ENCODE measurements at regions not wholly inside any gene's neighbourhood (a gene's known extent, or its start where the extent isn't known, plus 50 kb on each side); places are given as distances from the start of the nearest gene placed in this dataset.
A peak's percentile ranks its signal among the peaks of the same experiment; 100 is the strongest.
"Not testable (repeated sequence)": the region's sequence is repeated elsewhere in the genome, so short reads cannot be mapped to it uniquely, and the experiment has no call there.

DNA sequence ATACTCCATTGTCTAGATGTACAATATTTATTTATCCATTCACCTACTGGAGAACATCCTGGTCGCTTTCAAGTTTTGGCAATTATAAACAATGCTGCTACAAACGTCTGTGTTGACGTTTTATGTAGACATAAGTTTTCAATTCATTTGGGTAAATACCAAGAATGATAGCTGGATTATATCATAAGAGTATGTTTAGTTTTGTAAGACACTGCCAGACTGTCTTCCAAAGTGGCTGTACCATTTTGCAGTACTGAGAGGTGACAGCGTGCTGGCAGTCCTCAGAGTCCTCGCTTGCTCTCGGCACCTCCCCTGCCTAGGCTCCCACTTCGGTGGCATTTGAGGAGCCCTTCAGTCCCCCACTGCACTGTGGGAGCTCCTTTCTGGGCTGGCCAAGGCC is 253.3 kb upstream of the INTU start:
- DNase-seq, result no peak

DNA sequence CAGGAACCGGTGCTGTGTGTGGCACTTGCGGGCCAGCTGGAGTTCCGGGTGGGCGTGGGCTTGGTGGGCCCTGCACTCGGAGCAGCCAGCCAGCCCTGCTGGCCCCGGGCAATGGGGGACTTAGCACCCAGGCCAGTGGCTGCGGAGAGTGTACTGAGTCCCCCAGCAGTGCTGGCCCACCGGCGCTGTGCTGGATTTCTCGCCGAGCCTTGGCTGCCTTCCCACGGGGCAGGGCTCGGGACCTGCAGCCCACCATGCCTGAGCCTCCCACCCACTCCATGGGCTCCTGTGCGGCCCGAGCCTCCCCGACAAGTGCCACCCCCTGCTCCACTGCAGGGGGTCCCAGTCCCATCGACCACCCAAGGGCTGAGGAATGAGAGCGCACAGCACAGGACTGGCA is 252.8 kb upstream of the INTU start:
- not testable (repeated sequence) for DNase-seq

DNA sequence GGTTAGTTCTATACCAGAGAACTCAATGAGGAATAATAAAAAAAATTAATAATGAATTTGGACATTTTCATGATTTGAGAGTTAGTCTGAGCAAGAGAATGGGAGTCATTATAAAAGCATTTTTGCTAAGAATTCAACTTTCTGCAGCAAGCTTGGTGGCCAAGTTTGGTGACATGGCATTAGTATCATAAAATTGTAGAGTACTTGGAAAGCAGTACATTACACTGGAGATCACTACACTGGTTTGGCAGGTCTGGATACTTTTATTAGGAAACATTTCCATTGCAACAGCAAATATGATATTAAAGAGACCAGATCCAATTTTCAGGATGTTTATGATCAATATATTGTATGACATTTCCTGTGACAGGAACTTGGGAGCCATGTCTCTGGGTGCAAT is 249.1 kb upstream of the INTU start:
- DNase-seq, result no peak

DNA sequence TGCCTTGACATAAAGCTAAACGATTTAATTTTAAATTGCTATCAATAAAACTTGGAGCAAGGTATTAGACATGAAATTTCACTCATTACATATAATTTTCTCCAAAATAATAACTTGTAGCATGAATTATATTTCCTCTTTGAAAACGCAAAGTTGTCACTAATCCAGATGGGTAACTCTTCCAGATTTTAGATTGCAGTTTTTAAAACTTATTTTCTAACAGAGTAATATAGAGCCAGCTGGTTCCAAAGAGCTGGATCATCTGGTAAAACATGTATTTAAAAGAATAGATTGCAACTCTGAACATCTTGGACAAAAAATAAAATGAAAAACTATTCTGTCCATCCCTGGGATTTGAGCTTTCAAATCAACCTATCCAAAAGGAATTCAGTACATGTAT is 238.2 kb upstream of the INTU start:
- DNase-seq, result no peak

DNA sequence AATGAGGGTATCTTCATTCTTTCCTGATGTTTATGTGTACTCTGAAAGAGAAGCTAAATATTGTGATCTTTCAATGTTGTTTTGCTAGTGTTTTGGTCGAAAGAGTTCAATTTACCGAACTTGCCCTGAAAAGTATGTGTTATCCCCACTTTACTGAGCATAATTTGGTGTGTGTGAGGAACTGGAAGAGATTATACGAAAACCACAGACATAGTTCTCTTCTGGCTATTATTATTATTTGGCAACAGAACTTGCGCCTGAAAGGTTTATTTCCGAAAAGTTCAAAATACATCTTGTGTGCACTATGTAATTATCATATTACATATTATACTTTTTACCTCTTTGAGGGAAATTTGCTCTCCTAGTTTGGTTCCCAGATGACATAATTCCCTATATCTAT is 232.5 kb upstream of the INTU start:
- no peak for DNase-seq

DNA sequence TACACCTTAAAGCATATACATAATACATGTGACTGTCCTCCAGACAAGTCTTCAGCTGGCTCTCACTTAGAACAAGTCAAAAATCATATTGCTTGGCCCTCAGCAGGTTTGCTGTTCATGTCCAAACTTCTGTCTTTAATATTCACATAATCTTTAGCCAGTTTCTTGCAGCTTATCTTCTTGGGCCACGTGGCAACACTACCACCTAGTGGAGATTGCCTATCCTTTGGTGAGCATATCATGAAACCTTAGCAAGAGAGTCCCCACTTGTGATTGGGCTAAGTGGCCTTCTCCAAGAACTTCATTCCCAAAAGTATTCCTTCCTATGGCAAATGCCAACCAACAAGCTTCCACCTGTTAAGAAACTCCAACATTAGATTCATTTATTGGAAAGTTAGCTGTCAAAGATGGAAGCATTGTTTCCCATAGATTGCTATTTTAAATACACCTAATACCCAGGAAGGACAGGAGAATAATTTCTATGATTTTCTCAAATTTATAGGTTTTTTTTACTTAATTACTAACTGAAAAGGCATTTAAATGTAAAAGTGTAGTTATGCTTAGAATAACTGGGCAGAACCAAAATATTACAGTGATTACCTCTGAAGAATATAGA is 231.9 kb upstream of the INTU start:
- DNase-seq, result peak in 1 of 2 experiments; percentile 10

DNA sequence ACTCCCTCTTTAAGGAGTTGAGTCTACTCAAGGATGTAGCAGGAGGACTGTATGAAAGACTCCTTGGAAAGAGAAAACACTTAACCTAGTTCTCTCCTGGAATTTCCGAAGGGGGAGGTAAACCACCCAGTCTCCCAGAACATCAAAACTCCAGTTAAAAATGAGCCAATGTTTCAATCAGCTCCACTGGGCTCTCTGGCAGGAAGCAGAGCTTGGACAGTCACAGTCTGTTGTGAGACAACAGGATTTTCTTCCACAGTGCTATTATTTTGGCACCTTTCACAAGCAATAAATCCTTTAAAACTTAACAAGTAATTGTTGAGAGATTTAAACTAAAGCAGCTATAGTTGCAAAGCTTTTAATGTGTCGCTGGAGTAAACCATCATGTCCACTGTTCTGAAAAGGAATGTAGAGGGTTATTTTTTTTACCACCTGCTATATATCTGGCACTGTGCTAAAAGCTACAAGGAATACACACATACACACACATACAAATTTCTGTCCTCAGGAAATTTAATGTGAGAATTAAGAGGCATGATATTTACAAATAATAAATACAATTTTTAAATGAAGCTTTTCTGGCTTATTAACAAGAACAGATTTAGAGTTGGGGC is 229.2 kb upstream of the INTU start:
- DNase-seq, result no peak

DNA sequence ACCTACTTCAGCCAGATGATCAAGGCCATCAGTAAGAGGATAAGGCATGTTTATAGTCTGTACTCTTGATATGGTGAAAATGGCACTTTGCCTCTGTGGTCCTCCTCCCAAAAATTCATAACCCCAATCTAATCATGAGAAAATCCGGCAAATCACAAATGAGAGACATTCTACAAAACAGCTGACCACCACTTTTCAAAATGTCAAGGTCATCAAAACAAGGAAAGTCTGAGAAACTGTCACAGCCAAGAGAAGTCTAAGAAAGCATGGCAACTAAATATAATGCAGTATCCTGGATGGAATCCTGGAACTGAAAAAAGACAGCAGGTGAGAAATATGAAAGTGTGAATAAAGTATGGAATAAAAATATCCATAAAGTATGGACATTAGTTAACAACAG is 226.6 kb upstream of the INTU start:
- no peak for DNase-seq

DNA sequence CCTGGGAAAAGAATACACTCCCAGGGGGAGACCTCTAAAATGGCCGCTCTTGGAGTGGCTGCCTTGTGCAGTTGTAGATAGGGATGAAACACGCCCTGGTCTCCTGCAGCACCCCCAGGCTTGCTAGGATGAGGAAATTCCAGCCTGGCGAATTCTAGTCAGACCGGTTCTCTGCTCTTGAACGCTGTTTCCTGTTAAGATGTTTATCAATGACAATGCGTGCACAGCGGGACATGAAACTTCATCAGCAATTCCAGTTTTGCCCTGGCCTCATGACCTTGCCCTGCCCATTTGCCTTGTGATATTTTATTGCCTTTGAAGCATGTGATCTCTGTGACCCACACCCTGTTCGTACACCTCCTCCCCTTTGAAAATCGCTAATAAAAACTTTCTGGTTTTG is 225.2 kb upstream of the INTU start:
- DNase-seq, result not testable (repeated sequence)

DNA sequence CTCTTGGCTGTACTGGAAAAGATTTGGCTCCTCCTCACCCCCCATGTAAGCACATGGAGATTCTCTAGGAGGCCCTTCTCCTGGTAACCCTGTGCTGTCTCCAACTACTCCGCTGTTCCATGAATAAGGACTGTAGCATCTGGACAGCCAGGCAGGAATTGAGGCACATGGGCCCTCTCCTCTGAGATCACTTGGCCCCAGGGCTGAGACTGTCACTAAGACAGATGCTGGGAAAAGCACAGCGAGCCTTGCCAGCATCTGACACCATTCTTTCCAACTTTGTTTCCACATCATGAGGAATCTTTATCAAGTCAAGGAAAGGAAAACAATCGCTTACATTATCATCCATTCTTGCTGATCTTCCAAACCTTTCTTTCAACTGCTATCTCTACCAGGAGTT is 222.6 kb upstream of the INTU start:
- DNase-seq, result no peak

DNA sequence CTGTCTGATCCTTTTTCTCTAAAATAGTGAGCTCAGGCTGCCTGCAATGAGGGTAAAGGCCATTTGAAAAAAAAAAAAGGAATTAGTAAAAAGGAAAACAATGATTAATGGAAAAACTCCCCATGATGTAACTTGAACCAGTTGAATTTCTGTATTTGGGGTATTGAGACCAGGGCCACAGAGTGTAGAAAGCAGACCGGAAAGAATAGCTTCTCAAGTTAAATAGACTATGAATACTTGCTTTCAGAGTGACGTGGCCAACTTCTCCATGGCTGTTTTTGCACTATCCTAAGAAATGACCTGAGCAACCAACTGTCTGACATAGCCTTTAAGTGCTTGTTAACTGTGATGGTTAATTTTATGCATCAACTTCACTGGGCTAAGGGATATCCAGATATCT is 222.1 kb upstream of the INTU start:
- DNase-seq, result no peak

DNA sequence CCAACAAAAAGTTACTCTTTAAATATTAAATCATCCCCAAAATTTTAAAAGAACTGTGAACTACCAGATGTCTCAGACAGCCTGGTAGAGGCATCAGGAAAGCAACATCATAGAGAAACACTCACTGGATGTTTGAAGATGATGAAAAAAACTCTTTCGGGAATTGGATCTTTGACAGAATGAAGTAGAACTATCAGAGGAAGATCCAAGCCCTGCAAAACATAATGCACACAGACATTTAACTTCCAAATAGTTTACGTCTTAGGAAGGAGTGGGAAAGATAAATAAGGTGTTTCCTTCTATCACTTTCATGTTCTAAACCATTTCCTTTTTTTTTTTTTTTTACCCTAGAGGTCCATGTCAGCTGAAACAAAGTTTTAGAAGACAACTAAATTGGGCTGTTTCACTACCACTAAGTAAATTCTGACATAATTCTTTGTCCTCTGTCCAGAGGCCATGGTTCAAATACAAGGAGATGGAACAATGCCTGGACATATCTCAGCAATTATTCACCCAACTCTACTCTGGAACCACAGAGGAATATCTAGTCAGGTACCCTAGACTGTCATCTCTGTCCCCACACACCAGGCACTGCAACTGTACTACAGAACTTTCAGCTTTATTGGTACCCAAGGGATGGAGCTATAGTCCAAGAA is 217.7 kb upstream of the INTU start:
- no peak for DNase-seq

DNA sequence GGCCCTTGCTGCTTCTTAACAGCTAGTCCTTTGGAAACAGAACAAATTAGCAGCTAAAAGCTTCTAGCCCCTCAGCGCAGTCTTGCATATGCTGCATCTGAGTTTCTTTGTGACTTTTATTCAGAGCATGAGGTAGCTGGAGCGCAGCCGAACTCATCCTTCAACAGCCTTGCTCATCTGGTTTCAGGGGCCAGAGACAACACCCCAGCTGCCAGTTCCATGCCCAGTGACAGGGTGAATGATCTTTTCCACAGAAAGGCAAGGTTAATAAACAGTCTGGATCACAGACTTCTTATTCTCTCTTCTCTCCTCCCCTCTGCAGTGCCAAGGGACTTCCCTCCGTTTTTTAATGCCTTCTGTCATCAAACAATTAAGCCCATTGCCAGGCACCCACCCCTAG is 216.6 kb upstream of the INTU start:
- no peak for DNase-seq

DNA sequence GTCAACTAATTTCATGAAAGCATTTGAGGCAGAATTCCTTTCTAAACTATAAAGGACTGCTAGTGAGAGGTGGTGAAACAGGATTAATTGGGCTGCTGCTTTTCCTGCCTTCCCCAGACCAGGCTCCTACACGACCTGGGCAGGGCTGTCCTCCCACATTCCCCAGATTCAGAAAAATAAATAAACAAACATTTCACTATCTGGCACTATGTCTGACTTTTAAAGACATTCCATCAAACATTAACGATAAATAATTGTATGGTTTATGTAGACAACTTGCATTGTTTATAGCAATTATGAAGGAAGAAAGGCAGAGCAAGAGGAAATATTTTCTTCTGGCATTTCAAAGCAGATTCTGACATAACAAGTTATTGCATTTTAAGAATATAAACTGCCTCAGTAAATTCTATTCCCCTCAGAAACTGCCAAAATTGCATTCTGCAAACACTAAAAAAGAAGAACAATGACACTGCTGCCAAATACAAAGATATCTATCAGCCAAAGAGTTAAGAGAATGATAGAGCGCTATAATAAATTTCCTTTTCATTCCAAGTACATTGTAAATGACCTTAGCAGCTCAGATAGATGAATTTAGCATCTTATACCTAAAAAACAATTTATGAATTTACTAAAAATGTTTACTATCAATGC is 214.7 kb upstream of the INTU start:
- DNase-seq, result no peak

DNA sequence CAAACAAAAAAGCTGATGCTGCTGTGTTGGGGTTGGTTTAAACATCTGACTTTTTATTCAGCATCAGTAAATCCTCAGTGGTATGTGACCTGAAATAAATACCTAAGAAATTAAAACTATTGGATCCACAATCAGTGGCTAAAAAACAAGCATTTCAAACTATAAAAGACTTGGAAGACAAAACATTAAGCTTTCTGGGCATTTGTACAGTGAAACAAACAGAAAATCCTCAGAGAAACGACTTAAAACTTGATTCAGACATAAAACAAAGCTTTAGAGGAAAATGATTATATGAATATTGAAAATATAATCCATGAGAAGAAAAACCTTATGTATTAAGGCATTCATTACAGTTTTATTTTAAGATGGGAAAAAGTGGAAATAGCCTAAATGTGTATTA is 213.3 kb upstream of the INTU start:
- no peak for DNase-seq

DNA sequence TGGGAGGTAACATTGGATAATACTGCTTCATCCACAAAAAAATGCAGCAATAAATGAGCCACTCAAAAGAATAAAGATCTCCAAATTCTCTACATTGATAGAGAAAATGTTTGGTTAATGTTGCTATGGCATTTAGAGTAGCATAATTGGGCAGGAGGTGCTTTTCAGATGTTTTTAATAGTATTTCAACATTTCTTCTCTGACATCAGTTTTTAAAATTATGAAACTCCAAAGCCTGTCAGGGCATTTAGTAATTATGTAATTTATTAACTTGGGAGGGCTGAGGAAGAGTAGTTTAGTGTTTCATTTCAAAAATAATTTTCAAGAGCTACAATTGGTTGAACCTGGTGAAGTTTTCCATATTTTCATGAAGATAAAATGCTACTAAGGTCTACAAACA is 211.3 kb upstream of the INTU start:
- no peak for DNase-seq

DNA sequence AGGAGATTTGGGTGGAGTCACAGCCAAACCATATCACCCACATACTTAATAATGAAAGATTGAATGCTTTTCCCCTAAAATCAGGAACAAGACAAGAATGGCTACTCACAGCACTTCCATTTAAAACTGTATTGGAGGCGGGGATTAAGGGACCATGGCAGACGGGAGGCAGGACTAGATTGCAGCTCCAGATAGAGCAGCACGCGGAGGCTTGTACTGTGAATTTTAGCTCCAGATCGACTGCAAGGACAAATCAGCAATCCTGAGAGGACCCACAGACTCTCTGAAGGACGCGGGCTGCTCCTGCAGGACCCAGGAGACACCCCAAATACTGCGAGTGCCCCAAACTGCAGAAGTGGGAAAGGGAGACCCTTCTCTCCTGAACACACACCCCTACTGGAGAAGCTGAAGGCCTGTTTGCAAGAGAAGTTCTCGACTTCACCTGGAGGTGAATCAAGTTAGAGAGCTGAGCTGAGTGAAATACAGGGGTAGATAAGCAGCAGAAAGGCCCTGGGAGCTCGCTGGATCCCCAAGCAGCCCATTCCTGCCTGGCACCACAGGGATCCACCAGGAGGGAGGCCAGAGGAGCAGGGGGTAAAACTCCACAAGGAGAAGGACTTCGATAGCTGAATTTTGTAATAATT is 207.4 kb upstream of the INTU start:
- no peak for DNase-seq

DNA sequence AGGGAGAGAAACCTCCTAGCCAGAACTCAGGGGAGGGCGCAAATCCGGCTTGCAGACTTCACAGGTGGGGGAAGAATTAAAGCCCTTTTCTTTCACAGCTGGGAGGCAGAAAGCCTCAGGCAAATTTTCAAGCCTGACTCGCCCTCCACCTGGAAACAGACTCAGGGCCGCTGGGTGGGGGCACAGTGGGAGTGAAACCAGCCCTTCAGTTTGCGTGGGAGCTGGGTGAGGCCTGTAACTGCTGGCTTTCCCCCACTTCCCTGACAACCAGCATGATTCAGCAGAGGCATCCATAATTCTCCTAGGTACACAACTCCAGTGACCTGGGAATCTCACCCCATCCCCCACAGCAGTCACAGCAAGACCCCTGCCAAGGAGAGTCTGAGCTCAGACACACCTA is 206.9 kb upstream of the INTU start:
- no peak for DNase-seq

DNA sequence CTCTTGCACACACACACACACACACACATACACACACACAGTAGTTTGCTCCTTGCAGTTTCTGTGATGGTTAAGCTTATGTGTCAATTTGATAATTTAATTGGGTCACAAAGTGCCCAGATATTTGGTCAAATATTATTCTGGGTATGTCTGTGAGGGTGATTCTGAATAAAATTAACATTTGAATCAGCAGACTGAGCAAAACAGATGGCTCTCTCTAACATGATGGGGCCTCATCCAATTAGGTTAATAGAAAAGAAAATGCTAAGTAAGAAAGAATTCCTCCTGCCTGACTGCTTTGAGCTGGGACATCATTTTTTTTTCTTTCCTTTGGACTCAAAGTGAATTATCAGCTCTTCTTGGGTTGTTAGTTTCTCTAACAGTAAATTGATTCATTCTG is 191.2 kb upstream of the INTU start:
- DNase-seq, result no peak

DNA sequence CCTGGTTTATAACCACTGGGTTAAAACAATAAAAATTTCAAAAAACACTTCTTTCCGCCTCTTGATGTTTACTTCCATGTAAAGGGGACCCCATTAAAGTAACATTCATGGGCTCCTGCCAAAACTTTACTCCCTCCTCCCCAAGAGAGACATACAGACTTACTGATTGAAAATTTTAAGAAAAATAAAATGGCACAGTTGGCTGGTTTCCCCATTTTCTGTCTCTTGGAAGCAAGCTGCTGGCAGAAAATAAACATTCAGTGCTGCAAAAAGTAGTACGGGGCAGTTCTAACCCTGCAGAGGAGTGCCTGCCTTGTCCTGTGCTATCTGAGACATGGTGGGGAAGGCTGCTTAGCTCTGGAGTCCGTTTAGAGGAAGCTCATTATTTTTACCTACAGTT is 187.3 kb upstream of the INTU start:
- DNase-seq, result no peak

DNA sequence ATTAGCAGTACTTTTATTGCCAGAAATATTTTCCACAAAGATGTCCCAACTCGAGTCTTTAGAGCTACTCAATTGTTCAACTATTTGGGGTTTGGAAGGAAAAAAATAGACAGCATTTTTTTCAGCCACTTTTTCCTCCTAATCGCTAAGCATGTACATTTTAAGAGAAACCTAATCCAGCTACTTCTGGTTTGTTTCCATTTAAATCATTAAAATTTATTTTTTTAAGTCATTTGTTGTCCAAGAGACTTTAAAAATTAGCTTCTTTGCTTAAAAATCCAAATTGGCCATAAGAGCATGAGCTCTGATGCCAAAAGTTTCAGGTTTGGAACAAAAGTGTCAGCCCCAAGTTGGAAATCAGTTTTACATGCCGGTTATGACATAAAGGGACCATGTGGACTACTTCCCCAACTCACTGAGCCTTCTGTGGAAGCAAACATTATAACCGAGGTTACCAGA is 186.3 kb upstream of the INTU start:
- no peak for DNase-seq

DNA sequence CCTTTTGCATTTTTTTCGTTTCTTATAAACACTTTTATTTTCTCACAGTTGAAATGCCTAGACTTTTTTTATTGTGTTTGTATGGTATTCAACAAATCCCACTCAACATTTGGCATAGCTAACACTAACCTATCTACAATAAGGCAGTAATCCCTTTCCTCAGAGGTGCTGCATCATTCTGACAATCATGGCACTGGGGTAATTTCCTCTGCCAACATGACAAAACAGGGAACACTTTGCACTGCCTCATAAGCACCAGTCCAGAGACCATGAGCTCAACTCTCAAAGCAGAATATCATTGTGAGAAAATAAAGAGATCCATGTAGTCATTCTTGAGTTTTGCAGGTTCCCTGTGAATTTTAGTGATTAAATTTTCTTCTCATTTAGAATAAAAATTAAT is 183.8 kb upstream of the INTU start:
- peak in 1 of 2 experiments; percentile 8 for DNase-seq

DNA sequence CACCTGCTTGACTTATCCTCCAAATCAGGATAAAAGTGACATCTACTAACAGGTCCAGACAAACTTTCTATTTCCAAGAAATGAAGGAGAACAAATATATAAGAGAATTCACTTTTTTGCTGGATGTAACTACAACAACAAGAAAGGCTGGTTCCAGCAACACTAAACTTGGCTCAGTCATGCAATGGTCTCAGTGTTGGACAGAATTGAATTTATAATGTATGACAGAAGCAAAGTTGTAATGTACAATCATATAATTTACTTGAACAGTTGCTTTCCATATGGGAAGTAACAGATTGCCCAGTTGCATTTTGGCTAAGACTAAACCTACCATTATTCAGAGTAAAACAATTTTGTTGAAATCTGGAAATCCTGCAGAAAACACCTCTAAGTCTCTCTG is 183.3 kb upstream of the INTU start:
- no peak for DNase-seq

DNA sequence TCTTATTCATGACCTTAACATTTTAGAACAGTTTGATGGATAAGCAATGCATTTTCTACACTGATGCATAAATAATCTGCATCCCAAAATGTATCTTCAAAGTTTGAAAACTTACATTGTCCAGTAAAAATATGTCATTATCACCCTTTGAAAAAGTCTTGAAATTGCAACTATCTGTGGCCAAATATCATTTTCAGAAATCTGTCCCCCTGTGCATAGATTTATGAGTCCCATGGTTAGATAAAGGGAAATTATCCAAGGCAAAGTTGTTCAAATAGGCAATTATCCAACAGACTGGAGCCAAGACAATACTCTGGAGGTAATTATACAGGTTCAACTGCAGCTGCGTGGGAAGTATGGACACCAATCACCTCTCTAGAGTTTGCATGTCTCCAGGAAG is 182.5 kb upstream of the INTU start:
- DNase-seq, result peak in 1 of 2 experiments; percentile 11

Data from NCI-H1930 (cell line).